CD14-positive monocyte (primary cell): ENCODE measurements at regions not wholly inside any gene's neighbourhood (a gene's known extent, or its start where the extent isn't known, plus 50 kb on each side); places are given as distances from the start of the nearest gene placed in this dataset.

Experiments
- DNase-seq, 3 donors: peaks; one replicate each; pipeline ENCODE4 v3.0.0-alpha.2; 2011 to 2022
- H2AFZ ChIP-seq: 2 replicates; pipeline ENCODE4 v1.6.0; 2012; ENCODE audit warnings: mild to moderate bottlenecking, low read depth, low read length, inconsistent platforms; ENCODE audit not compliant: insufficient read depth, poor library complexity, severe bottlenecking
- H3K27ac ChIP-seq, 2 donors: 1 replicate in 1 of 2; 2 replicates in 1 of 2; pipeline ENCODE4 v1.5.1; 2012 to 2013; ENCODE audit warnings: low read length in 2 of 2, control low read depth in 1 of 2, inconsistent platforms in 1 of 2, low read depth in 1 of 2, mild to moderate bottlenecking in 1 of 2
- H3K27me3 ChIP-seq, 2 donors: one replicate each; pipeline versions ENCODE4 v1.6.0 to v1.6.1; 2011 to 2013; ENCODE audit warnings: low read length in 2 of 2; ENCODE audit not compliant: control insufficient read depth in 2 of 2, insufficient read depth in 2 of 2
- H3K36me3 ChIP-seq, 2 donors: replicated peaks in 1 of 2; 1 replicate in 1 of 2; 2 replicates in 1 of 2; pipeline versions ENCODE4 v1.5.1 to v1.6.1; 2012 to 2013; ENCODE audit warnings: low read length in 2 of 2, control low read depth in 1 of 2, inconsistent platforms in 1 of 2, mild to moderate bottlenecking in 1 of 2; ENCODE audit not compliant: insufficient read depth in 2 of 2, control insufficient read depth in 1 of 2
- H3K4me1 ChIP-seq, 2 donors: 1 replicate in 1 of 2; 2 replicates in 1 of 2; pipeline versions ENCODE4 v1.5.1 to v1.6.1; 2012 to 2013; ENCODE audit warnings: low read length in 2 of 2, control low read depth in 1 of 2, inconsistent platforms in 1 of 2, mild to moderate bottlenecking in 1 of 2, moderate library complexity in 1 of 2; ENCODE audit not compliant: insufficient read depth in 2 of 2, control insufficient read depth in 1 of 2
- H3K4me2 ChIP-seq: replicated peaks from 2 replicates; pipeline ENCODE3; 2012; ENCODE audit warnings: low read length, moderate library complexity, mild to moderate bottlenecking; ENCODE audit not compliant: poor library complexity, severe bottlenecking; ENCODE audit errors: extremely low read depth
- H3K4me3 ChIP-seq, 3 experiments: fragments of 200-600 bp in 1 of 3; sonication (generic) in 1 of 3; replicated peaks in 1 of 3; 1 replicate in 2 of 3; 2 replicates in 1 of 3; pipeline ENCODE4 v1.5.1; 2011 to 2013; ENCODE audit warnings: low read length in 3 of 3, mild to moderate bottlenecking in 3 of 3, control low read depth in 2 of 3, low read depth in 2 of 3, inconsistent platforms in 1 of 3, moderate library complexity in 1 of 3
- H3K79me2 ChIP-seq: 2 replicates; pipeline ENCODE4 v1.6.0; 2012; ENCODE audit warnings: mild to moderate bottlenecking, control low read depth, inconsistent platforms, low read length, moderate library complexity; ENCODE audit not compliant: insufficient read depth
- H3K9ac ChIP-seq: 2 replicates; pipeline ENCODE4 v1.6.0; 2017; ENCODE audit warnings: low read length, mild to moderate bottlenecking; ENCODE audit not compliant: insufficient read depth, poor library complexity, severe bottlenecking
- H3K9me3 ChIP-seq, 2 donors: replicated peaks in 1 of 2; 1 replicate in 1 of 2; 2 replicates in 1 of 2; pipeline versions ENCODE4 v1.5.1 to v1.6.1; 2012 to 2013; ENCODE audit warnings: low read length in 2 of 2, control low read depth in 1 of 2; ENCODE audit not compliant: control insufficient read depth in 1 of 2, insufficient read depth in 1 of 2
- H4K20me1 ChIP-seq: 2 replicates; pipeline ENCODE4 v1.6.0; 2012; ENCODE audit warnings: mild to moderate bottlenecking, low read length, control low read depth, moderate library complexity; ENCODE audit not compliant: insufficient read depth
- H3K27ac Mint-ChIP-seq, 7 donors: one replicate each; pipeline ENCODE4 v1.8.0; 2020; ENCODE audit warnings: mild to moderate bottlenecking in 7 of 7, mixed read lengths in 7 of 7, moderate library complexity in 6 of 7, inconsistent platforms in 2 of 7
- H3K27me3 Mint-ChIP-seq, 3 donors: one replicate each; pipeline ENCODE4 v1.8.0; 2021 to 2022; ENCODE audit warnings: low read depth in 3 of 3, mild to moderate bottlenecking in 3 of 3, mixed read lengths in 3 of 3, moderate library complexity in 3 of 3, inconsistent platforms in 1 of 3
- H3K36me3 Mint-ChIP-seq, 2 donors: one replicate each; pipeline ENCODE4 v1.8.0; 2020; ENCODE audit warnings: mixed read lengths in 2 of 2, inconsistent platforms in 1 of 2, mild to moderate bottlenecking in 1 of 2
- H3K4me1 Mint-ChIP-seq: one replicate; pipeline ENCODE4 v1.8.0; 2020; ENCODE audit warnings: mild to moderate bottlenecking, mixed read lengths
- H3K4me3 Mint-ChIP-seq, 2 donors: one replicate each; pipeline ENCODE4 v1.8.0; 2020; ENCODE audit warnings: mild to moderate bottlenecking in 2 of 2, mixed read lengths in 2 of 2, moderate library complexity in 1 of 2
- H3K9me3 Mint-ChIP-seq, 7 donors: one replicate each; pipeline ENCODE4 v1.8.0; 2020 to 2022; ENCODE audit warnings: mixed read lengths in 7 of 7, mild to moderate bottlenecking in 6 of 7, moderate library complexity in 6 of 7, inconsistent platforms in 2 of 7
- WGBS: methylation state at CpG from one replicate; pipeline ENCODE4 v1.1.5; 2013; ENCODE audit warnings: missing lambda C conversion rate; ENCODE audit not compliant: insufficient coverage; 5-methylcytosine and 5-hydroxymethylcytosine counted together
- intact Hi-C, 2 donors: fragments of 100-400 bp; cut with micrococcal nuclease; formaldehyde crosslinking; loops; one replicate each; pipeline versions ENCODE4 v1.15.0 to v1.15.1; 2023
- TF ChIP-seq, protein P1 (sequence below): fragments of 200-600 bp; IDR thresholded peaks from one replicate; pipeline ENCODE4 v1.8.0; 2022; ENCODE audit warnings: antibody characterized with exemption, mild to moderate bottlenecking

DNA sequence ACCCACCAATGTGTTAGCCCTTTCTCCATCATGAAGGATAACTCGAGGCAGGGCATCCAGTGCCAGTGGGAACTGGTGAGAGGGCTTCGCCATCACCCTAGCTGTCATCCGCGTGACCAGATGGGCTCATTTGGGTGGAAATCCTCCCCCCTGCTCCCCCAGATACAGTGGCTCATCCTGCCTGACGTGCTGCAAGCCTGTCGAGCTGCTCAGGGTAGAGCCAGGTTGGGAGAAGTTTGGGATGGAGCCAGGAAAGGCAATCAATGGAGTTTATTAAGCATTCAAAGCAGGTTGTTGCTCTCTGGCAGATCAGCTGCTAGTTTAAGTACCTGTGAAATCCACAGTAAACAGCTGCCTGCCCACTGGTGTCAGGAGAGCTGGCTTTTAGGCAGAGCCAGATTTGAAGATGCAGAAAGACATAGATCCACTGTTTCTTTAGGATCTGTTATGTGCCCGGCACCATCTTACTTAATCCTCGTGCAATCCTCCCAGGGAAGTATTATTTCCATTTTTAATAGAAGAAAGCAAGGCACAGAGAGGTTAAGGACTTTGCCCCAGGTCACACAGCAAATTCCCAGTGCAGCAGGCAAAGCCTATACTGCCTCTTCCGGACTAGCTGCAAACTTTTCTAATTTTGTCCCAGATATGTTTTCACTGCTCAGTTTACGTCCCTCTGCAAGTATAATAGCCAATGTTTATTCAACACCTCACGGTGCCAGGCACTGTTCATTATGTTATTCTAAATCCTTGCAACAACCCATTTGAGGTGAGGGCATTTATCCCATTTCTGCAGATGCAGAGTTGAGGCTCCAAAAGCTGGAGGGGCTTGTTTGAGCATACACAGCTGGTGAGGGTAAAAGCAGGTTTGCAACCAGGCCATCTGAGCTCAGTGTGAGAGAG lies 54.1 kb upstream of the KCNG1 start:
- no peaks in the 10 kb centered on the region for H3K4me1 Mint-ChIP-seq
- TF ChIP-seq, protein P1, sequence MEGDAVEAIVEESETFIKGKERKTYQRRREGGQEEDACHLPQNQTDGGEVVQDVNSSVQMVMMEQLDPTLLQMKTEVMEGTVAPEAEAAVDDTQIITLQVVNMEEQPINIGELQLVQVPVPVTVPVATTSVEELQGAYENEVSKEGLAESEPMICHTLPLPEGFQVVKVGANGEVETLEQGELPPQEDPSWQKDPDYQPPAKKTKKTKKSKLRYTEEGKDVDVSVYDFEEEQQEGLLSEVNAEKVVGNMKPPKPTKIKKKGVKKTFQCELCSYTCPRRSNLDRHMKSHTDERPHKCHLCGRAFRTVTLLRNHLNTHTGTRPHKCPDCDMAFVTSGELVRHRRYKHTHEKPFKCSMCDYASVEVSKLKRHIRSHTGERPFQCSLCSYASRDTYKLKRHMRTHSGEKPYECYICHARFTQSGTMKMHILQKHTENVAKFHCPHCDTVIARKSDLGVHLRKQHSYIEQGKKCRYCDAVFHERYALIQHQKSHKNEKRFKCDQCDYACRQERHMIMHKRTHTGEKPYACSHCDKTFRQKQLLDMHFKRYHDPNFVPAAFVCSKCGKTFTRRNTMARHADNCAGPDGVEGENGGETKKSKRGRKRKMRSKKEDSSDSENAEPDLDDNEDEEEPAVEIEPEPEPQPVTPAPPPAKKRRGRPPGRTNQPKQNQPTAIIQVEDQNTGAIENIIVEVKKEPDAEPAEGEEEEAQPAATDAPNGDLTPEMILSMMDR: no peak
- H3K79me2 ChIP-seq: no peaks in the 10 kb centered on the region
- DNase-seq: no peak
- no peaks in the 10 kb centered on the region for H3K27me3 ChIP-seq
- H4K20me1 ChIP-seq: no peaks in the 10 kb centered on the region
- H3K27me3 Mint-ChIP-seq: peaks cover 8 to 12% (median 9%) of the 10 kb centered on the region in 3 donors
- no peaks in the 10 kb centered on the region for H3K4me1 ChIP-seq
- no peaks in the 10 kb centered on the region for H3K9me3 ChIP-seq
- H3K4me3 Mint-ChIP-seq: no peak overlapping the region
- no peak overlapping the region for H2AFZ ChIP-seq
- no peaks in the 10 kb centered on the region for H3K36me3 ChIP-seq
- no peak overlapping the region for H3K9ac ChIP-seq
- no peak overlapping the region for H3K27ac ChIP-seq
- intact Hi-C loops: no loop called here
- no peak overlapping the region for H3K4me2 ChIP-seq
- H3K36me3 Mint-ChIP-seq: no peaks in the 10 kb centered on the region
- no peak overlapping the region for H3K27ac Mint-ChIP-seq
- 83% methylated on average over 3 of the region's 11 CpGs for WGBS
- H3K9me3 Mint-ChIP-seq: peaks cover 0 to 3% (median 2%) of the 10 kb centered on the region in 7 donors
- H3K4me3 ChIP-seq: no peak overlapping the region

- no peak overlapping the region for H2AFZ ChIP-seq
- Mint-ChIP-seq H3K4me3 (no peak overlapping the region), H3K4me1 (no peaks in the 10 kb centered on the region), H3K9me3 (peaks cover 0 to 3% (median 2%) of the 10 kb centered on the region in 7 donors), H3K27ac (no peak overlapping the region), H3K27me3 (peaks cover 8 to 12% (median 9%) of the 10 kb centered on the region in 3 donors), H3K36me3 (no peaks in the 10 kb centered on the region)
- no peak overlapping the region for H3K27ac ChIP-seq
- 100% methylated on average over 1 of the region's 1 CpG for WGBS
- no peak overlapping the region for H3K4me3 ChIP-seq
- DNase-seq: no peak
- H3K9me3 ChIP-seq: no peaks in the 10 kb centered on the region
- no peak overlapping the region for H3K9ac ChIP-seq
- H3K4me1 ChIP-seq: no peaks in the 10 kb centered on the region
- intact Hi-C loops: no loop called here
- TF ChIP-seq, protein P1: no peak
- H3K79me2 ChIP-seq: no peaks in the 10 kb centered on the region
- no peaks in the 10 kb centered on the region for H3K27me3 ChIP-seq
- no peaks in the 10 kb centered on the region for H4K20me1 ChIP-seq
- no peak overlapping the region for H3K4me2 ChIP-seq
- no peaks in the 10 kb centered on the region for H3K36me3 ChIP-seq
These were observed 51.2 kb upstream of the KCNG1 start for GRCh38 chr20:51074062-51074461.
